GM12872 (cell line): ENCODE measurements at regions not wholly inside any gene's neighbourhood (a gene's known extent, or its start where the extent isn't known, plus 50 kb on each side); places are given as distances from the start of the nearest gene placed in this dataset.

Experiments
- TF ChIP-seq, protein P1 (sequence below): IDR thresholded peaks from 3 replicates; pipeline ENCODE4 v1.5.1; 2011; ENCODE audit warnings: low read depth, mild to moderate bottlenecking, low read length, moderate library complexity; ENCODE audit not compliant: insufficient read depth

GRCh38 chr4:164134388-164134787 lies 619.5 kb upstream of the SMIM31 start:
- TF ChIP-seq, protein P1, sequence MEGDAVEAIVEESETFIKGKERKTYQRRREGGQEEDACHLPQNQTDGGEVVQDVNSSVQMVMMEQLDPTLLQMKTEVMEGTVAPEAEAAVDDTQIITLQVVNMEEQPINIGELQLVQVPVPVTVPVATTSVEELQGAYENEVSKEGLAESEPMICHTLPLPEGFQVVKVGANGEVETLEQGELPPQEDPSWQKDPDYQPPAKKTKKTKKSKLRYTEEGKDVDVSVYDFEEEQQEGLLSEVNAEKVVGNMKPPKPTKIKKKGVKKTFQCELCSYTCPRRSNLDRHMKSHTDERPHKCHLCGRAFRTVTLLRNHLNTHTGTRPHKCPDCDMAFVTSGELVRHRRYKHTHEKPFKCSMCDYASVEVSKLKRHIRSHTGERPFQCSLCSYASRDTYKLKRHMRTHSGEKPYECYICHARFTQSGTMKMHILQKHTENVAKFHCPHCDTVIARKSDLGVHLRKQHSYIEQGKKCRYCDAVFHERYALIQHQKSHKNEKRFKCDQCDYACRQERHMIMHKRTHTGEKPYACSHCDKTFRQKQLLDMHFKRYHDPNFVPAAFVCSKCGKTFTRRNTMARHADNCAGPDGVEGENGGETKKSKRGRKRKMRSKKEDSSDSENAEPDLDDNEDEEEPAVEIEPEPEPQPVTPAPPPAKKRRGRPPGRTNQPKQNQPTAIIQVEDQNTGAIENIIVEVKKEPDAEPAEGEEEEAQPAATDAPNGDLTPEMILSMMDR, result no peak

DNA sequence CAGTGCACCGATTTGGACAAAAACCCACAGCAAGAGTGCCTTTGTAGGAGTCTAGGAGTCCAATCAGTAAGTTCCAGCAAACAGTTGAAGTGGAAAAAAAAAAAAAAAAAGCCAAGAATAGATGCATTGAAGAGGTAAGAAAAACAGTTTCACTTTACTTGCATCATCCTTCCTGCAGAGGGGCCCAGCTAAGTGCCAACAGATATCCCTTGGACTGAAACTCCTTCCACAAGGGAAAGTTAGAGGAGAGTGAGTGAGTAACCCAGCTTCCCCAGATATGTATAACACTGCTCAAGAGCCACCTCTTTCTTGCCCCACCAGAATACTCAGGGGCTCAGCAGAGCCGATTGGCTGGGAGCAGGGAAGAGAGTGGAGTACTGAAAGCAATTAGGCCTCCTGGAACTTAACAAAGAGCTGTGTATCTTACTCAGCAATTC lies 617.7 kb upstream of the SMIM31 start:
- TF ChIP-seq, protein P1, result no peak

DNA sequence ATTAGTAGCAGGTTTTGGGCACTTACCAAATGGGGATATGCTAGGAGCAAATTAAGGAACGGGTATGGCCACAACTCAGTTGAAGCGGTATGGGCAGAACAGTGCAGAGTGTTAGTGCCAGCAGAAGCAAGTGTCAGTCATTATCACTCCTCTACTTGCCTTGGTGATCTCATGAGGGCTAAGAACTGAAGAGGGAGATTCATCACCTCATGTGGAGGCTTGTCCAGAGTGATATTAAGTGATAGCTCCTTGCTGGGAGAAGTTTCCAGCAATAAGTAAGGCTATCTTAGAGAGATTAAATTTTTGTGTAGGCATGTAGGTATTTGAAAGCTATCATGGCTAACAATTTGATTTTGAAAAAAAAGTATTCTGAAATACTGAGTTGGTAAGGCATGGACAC lies 615.4 kb upstream of the SMIM31 start:
- TF ChIP-seq, protein P1, result no peak

GRCh38 chr4:164139291-164139690 lies 614.6 kb upstream of the SMIM31 start:
- TF ChIP-seq, protein P1, result no peak

- TF ChIP-seq, protein P1, result no peak
These were observed 599.5 kb upstream of the SMIM31 start for GRCh38 chr4:164154416-164154815.

DNA sequence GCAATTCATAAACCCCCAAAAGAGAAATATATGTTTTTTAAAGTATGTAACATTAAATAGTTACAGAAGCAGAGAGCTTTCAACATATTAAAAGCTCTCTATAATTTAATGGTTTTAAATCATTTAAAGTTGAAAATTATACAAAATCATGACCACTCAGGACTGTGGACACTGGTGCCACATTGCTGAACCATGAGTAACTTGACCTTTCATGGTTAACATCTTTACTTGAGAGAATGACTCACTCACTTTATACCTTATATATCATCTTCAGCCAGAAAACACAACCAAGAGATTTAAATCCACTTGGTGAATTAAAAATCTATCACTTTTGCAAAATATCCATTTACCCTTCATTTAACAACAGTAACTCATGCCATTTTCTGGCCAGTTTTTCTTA lies 584.3 kb upstream of the SMIM31 start:
- TF ChIP-seq, protein P1, result no peak

DNA sequence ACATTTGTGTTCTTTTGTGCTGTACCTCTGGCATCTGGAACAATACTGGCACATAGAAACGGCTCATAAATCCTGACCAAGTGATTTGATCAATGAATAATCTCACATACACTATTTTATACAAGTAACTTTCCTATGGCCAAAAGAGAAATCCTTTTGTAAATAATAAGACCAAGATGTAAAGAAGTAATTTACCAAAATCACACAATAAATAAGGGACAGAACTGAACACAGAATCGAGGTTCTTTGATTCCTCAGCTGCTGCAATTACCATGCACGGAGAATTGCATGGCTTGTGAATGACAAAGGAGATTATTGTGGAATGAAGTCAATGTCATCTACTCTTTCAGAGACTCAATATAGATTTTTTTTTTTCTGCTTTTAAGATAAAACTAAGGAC lies 576.8 kb upstream of the SMIM31 start:
- TF ChIP-seq, protein P1, result no peak

DNA sequence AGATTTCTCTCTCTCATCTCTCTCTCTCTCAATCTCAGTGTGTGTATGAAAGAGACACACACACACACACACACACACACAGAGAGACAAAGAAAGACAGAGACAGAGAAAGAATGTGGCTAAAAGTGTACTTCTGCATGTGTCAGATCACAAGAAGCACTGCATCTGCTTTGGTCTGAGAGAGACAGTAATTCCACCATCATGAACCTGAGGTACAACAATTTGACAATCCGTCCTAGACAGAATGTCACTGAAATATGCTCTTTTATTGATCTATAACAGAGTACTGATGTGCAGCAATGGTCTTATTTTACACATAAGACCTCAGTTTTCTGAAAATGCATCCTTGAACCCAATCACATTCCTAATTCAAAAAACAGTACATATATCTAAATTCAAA lies 576.2 kb upstream of the SMIM31 start:
- TF ChIP-seq, protein P1, result no peak
